ENCODE measurements at regions not wholly inside any gene's neighbourhood (a gene's known extent, or its start where the extent isn't known, plus 50 kb on each side); places are given as distances from the start of the nearest gene placed in this dataset.

DNA sequence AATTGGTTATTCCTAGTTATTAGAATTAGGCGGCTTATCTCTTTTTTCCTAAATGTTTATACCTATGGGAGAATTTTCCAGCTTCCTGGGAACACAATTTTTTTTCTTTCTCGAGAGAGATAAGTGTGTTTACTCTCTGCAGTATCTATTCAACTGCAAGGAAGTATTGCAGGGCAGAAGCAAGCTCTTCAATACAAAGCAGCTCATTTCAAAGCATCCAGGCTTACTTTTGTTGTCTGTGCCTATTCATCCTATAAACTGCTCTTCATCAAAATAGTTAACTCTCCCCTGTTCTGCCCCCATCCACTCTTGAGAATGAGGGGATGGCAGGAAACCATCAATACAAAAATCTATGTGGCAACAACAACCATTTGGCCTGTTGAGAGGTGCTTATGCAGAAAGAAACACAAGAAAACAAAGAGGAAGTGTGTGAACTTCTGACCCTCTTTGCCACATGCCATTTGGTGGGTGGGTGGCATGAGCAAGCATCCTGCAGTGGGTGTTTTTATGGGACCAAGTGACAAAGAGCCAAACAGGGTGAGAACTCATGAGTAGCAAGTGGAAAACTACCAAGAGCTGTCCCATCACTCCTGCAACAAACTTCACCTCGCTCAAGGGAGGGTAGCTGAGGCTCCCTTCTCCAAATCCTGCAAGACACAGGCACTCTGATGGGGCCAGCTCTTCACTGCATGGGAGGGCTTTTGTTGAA is 50.6 kb upstream of the MRPS6 start:
- DNase-seq, result peak; percentile 9

DNA sequence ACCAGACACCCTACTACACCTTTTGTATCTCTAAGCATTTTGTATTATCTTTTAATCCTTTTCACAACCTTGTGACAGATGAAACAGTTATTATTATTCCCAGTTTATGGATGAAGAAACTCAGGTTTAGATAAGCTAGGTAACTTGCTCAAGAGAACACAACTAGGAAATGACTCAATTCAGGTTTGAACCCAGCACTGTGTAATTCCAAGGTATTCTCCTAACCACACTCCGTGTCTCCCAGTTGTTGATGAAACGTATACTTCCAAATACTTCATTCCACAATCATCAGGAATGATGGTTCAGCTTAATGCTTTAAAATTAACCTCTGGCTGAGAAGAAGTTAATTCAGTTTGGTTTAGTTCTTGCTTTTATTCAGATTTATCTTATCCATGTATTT is 51.7 kb upstream of the MRPS6 start:
- DNase-seq, result no peak

DNA sequence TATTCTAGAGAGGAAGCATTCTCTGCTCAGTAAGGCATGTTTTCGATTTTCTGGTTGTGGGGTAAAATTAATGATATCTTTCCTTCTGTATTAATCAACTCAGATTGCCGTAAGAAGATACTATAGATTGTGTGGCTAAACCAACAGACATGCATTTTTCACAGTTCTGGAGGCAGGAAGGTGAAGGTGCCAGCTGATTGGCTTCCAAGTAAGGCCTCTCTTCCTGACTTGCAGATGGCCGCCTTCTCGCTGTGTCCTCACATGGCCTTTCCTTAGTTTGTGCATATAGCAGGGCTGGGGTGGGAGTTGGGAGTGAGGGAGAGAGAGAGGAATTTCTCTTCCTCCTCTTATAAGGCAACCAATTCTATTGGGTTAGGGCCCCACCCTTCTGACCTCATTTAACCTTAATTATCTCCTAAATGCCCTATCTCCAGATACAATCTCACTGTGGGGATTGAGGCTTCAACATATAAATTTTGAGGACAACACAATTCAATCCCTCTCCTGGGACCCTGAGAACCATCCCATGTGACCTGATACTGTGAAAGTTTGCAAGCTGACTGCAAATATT is 52.3 kb upstream of the MRPS6 start:
- no peak for DNase-seq

DNA sequence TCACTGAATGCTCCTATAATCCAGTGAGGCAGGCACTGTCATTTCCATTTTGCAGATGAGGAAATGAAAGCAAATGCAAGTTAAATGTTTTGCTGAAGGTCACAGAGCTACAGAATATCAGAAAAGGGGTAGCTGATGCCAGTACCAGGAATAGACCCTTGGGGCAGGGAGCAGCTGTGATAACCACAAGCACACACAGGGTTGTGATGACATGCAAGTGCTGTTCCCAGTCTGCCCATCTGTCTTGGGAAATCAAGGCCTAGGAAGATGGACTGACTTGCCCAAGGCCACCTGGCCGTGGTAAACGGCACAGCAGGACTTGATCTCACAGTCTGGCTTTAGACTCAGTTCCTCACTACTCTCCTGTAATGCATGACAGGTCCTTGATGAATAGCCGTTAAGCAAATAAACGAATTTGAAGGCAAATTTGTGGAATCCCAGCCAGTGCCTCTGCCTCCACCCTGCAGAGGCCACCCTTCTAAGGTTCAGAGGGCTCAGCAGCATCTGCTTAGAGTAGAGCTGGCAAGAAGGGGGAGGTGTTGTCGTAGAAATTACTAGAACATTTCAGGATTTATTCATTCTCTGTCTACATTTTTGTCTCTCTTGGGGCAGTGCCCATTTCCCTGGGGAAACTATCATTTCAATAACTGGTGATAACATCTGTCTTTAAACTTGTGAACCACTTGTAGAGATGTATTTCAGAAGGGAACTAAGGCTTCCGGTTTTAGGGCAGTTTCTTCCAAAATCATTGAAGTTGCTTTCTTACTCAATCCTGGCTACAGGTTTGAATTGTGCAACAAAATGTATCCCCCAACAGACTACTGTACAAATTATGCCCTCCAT is 53.2 kb upstream of the MRPS6 start:
- no peak for DNase-seq

DNA sequence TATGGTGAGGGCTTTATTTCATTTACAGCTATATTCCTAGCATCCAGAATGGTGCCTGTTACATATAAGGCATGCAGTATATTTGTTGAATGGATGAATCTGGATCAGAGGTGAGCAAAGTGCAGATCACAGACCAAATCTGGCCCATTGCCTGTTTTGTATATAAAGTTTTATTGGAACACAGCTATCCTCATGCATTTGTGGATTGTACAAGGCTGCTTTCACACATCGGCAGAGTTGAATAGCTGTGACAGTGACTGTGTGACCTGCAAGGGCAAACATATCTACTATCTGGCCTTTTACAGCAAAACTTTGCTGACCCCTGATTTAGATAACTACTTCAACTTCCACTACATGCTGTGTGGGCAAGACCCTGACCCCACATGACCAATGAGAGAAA is 54.0 kb upstream of the MRPS6 start:
- no peak for DNase-seq

DNA sequence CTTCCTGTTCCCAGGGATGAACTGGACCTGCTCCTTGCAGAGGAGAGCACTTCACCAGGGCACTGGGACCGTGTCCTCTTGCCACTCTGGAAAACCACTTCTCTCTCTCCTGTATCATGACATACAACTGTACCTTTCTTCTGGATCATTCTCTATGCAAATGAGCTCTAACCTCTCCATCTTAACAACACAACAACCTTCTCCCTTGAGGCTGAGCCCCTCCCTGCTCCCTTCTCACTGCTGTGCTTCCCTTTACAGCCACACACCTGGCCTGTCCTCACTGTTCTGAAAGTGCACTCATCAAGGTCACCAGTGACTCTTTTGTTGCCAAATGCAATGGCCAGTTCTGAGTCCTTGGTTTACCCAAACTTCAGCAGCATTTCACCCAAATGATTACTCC is 54.5 kb upstream of the MRPS6 start:
- no peak for DNase-seq

DNA sequence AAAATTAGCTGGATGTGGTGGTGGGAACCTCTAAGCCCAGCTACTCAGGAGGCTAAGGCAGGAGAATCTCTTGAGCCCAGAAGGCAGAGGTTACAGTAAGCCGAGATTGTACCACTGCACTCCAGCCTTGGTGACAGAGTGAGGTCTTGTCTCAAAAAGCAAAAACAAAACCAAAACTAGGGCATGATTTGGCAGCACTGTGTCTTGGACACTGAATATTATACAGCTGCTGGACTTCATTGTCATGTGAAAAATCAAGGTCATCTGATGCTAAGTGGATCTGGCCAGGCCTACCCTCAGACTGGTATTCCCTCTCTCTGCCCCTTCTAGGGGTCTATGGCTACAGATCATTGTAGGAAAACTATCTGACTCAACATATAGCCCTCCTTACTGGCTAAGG is 55.2 kb upstream of the MRPS6 start:
- no peak for DNase-seq

DNA sequence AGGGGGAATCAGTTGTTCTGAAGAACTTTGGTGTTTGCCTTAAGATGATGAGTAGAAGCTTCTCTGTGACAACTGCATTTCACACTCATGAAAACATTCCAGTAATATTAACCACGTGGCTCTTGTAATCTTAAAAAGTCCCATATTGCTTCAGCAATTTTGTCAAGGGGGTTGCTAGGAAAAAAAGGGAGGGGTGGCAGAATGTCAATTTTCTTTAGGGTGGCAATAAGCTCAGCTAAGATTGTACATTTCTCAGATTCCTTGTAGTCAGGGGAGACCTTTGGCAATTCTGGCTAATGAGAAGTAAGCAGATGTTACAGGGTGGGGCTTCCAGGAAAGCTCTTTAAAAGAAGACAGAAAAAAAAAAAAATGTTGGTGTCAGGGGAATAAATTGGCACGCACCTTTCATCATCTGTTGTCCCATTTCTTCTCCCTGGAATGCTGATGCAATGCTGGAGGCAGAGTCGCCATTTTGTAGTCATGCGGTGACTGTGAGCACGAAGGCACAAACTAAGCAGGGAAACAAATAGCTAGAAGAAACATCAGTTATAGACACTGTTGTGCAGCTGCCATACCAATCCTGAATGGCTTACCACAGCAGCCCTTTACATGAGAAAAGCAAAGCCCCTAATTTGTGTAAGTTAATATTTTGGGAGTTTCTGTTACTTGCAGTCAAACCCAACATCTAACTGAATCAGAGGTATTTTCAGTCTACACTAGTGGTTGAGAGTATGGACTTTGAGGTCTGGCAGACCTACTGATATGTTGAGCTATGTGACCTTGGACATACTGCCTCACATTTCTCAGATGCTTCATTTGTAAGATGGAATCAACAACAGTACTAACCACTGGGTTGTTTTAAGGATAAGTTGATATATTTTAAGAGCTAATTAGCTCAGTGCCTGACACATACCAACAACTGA is 56.1 kb upstream of the MRPS6 start:
- no peak for DNase-seq

DNA sequence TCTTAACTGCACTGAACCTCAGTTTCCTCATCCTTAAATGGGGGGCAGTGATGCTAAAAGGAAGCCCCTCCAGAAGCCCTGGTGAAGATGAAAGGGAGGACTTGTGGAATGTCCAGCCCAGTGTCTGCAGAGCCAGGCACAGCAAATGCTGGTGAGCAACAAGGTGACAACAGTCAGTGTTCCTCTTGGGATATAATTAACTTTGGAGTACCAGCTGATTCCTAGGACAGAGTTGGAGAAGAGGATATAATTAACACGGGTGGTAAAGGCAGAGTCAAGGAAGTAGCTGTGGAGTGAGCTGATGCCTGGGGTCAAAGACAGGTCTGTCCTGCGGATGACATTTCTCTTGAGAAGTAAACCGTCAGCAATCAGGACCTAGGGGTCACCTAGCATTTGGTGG is 60.7 kb upstream of the MRPS6 start:
- DNase-seq, result no peak

DNA sequence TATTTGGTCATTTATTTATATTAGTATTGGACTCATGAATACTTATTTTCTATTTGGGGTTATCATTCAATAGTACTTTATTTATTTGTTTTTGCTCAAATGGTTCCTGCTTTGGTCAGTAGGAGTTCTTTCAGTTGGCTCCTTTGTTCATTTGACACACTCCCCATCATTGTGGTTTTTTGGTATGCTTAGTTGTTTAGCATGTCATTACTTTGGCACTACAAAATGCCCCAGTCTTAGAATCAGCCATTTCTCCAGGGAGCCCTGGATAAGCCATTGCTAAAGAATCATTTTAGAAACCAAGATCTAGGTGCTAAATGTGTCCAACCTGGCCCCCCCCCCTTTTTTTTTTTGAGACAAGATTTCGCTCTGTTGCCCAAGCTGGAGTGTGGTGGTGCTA is 61.7 kb upstream of the MRPS6 start:
- no peak for DNase-seq

DNA sequence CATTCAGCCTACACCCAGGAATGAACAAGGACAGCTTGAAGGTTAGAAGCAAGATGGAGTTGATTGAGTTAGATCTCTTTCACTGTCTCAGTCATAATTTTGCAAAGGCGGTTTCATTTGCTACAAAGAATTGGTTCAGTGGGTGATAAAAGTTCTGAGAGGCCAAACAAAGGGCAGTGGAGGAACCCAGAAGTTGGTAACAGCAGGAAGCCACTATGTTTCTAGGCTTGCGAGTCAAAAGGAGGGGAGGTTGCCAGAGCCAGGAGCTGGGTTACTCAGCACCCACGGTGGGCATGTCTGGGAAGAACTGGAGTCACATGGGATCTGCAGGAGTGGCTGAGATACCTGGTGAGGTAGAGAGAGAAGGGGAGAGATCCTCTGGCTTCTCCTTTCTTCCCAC is 64.2 kb upstream of the MRPS6 start:
- no peak for DNase-seq

DNA sequence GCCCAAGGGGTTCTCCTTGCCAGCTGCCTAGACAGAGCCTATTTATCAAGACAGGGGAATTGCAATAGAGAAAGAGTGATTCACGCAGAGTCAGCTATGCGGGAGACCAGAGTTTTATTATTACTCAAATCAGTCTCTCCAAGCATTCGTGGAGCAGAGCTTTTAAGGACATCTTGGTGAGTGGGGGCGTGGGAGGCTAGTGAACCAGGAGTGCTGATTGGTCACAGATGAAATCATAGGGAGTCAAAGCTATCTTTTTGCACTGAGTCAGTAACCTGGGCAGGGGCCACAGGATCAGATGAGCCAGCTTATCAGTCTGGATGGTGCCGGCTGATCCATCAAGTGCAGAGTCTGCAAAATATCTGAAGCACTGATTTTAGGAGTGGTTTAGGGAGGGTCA is 64.8 kb upstream of the MRPS6 start:
- no peak for DNase-seq

DNA sequence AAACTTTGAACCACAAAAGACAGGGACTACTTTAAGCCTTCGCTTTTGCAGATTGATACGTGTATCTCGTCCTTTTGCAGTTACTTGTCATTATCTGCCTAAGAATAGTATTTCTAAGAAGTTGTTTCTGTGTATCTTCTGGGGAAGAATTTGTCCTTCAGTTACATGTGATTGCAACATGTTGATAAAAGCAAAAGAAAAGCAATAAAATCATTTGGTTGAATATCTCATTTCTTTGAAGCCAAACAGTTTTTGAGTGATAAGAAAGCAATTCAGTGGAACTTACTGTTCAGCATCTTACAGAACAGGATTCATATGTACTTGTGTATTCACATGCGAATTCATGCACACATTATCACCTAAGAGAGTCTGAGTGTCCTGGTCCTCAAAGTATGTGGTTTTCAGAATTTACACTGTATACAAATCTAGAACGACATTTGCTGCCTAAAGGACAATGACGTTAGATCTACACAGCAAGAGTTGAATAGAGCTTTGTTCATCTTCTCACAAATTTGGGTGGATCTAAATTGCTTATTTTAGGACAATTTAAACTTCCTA is 66.7 kb upstream of the MRPS6 start:
- no peak for DNase-seq

DNA sequence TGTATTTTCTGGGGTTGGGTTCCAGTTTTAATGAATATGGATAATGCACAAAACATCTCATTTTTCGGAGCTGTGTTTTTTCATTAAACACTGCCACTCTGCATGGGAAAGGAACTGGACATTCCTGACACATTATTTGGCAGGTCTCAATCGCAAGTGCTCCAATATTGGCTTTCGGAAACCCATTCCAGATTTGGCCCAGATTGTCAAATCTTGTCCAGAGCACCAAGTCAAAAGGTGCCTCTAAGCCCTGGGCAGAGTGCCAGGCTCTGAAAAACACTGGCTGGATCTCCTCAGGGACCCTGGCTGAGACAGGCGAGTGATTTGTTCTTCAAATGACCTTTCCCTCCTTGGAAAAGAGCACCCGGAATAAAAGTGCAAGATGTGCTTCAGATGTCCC is 68.4 kb upstream of the MRPS6 start:
- no peak for DNase-seq

DNA sequence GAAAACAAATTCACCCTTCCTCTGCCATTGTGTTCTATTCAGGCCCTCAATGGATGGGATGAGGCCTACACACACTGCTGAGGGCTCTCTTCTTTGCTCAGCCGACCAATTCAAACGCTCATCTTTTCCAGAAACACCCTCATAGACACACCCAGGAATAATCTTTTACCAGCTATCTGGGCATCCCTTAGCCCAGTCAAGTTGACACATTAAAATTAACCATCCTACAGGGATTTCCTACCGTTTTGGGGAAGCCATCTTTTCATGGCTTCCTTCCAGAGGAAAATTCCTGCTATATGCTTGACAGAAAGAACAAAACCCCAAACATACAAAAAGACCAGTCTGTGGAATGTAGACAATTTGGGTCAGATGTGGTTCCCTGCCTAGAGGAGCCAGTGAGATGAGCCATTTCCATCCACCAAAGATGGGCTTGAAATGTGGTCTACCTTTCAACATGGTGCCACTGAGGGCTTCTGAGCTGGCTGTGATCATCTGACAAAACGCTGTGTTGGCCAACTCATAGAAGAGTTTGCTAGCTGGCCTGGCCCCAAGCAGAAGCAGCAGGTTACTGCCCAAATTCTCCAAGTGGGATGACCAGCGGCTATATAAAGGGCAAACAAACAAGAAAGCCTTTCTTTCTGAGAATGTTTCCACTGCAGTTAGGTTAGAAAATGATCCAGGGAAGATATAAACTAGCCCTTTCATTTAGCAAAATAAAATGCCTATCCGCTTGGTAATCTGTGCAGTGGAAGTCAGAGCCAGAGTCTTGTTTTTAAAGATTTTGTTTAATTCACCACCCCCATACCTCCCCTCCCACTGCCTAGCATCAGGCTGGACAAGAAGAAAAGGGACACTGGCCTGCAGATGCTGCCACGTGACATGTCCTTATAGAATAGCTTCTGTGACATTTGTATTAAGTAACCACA is 69.1 kb upstream of the MRPS6 start:
- DNase-seq, result no peak

DNA sequence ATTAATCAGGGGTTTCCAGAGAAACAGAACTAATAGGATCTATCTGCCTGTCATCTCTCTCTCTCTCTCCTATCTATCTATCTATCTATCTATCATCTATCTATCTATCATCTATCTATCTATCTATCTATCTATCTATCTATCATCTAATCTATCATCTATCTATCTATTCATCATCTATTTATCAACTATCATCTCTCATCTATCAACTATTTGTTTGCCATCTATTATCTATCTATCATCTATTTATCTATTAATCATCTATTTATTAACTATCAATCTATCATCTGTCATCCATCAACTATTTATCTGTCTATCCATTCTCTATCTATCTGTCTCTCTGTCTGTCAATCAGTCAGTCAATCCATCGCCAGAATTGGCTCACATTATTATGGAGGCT is 70.0 kb upstream of the MRPS6 start:
- no peak for DNase-seq

DNA sequence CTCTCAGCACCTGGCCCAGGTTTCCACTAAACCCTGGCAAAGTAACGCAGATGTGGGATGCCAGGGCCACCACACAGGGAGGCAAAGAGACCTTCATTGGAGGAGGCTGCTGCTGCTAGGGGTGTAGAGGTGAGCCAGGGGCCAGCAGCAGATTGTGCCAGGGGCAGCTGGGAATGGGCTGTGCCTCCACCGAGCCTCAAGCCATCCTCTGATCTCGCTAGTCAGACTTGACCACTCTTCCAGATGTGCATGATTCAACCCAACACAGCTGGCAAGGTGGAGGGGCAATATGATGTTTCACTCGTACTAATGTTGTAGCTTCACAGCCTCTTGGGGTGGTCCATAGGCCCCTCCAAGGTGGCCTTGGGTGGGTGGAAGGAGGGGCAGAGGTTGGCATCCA is 73.0 kb upstream of the MRPS6 start:
- DNase-seq, result no peak

DNA sequence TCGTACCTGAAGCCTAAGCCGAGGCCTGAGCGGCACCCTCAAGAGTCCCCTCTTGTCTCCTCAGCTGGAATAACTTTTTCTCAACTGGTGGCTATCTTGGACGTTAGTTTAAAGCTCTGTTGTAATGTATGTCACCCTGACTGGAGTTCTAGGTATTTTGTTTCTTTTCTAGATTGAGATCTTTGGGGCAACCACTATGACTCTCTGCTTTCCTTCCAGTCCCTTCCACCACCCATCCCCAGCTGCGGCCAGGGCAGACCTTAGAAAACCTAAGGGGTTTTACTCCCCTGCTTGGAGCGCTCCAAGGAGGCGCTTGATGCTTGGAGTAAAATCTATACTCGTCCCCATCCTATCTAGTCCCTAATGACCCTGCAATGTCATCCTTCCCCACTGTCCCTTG is 74.6 kb upstream of the MRPS6 start:
- DNase-seq, result no peak

DNA sequence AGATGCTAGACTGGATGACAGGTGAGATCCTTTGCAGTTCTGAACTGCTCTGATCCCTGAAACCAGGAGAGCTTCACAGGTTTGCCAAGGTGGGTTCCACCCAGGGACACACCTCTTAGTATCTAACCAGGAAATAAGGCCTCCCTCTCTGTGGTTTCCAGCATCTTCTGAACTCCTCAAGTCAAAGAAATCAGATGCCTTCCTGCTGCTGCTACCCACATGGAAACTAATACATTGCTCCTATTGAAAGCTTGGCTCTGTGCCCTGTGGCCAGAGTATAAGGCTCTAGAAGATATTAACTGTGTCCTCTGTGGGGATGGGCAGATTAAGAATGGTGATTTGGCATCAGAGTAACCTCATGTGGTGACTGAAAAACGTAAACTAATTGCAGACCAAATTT is 75.0 kb upstream of the MRPS6 start:
- no peak for DNase-seq

DNA sequence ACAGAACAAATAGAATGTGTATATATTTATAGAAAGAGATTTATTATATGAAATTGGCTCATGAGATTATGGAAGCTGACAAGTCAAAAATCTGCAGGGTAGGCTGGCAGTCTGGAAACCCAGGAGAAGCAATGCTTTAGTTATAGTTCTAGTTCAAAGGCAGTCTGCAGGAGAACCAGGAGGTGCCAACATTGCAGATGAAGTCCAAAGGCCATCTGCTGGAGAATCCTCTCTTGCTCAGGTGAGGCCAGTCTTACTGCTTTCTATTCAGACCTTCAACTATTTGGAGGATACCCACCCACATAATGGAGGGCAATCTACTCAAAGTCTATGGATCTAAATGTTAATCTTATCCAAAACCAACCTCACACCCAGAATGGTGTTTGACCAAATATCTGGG is 75.9 kb upstream of the MRPS6 start:
- DNase-seq, result no peak

DNA sequence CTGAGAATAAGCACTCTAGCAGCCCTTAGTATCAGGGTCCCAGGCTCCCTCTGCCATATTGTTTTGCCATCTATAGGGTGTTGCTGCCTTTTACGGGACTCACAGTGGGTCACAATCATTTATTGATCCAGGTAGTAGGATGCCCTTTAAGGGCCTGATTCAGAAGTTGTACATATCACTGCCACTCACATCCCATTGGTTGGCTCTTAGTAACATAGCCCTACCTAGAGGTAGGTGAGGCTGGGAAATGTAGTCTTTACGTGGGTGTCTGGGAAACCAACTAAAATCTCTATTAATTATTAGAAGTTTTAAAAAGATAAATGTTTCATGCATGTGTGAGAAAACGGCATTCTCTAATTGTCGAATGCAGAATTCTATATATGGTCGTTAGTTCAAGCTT is 78.8 kb upstream of the ATP5PO start:
- DNase-seq, result no peak

Data from NCI-H2029 (cell line).